HepG2 (cell line): ENCODE measurements at regions not wholly inside any gene's neighbourhood (a gene's known extent, or its start where the extent isn't known, plus 50 kb on each side); places are given as distances from the start of the nearest gene placed in this dataset.

Experiments
- ATAC-seq: fragments of 200-7000 bp; cut with Tn5 transposase; 3 replicates; pipeline ENCODE4 v1.9.1; 2020; ENCODE audit warnings: mild to moderate bottlenecking, moderate library complexity
- BruUV-seq: library from RNA; stranded (reverse); fragments of 400-500 nt; replicated peaks from 2 replicates; lab custom pipeline; 2021; lab: Mats Ljungman, UMichigan
- CTCF ChIA-PET: fragments of 300-600 bp; formaldehyde crosslinking; extraction: SDS; loops from one replicate; lab custom pipeline; 2021; ENCODE audit warnings: low total read pairs, inconsistent platforms, low intra/inter-chr PET ratio; lab: Yijun Ruan, JAX
- POLR2A ChIA-PET: fragments of 350-600 bp; sonication (Branson Sonifier 250); formaldehyde crosslinking; loops from one replicate; lab custom pipeline; 2020; ENCODE audit warnings: antibody characterized with exemption, inconsistent platforms; lab: Yijun Ruan, JAX
- DNase-seq: peaks from one replicate; pipeline ENCODE4 v3.0.0-alpha.2; 2015; ENCODE audit warnings: low spot score
- FAIRE-seq: peaks from 3 replicates; lab custom pipeline; 2011; peaks lifted over from hg19 to GRCh38; lab: Jason Lieb, UNC
- H2AFZ ChIP-seq: one replicate; pipeline ENCODE4 v1.6.1; 2011; ENCODE audit warnings: low read length, inconsistent platforms
- H3K27ac ChIP-seq: fragments of 300-600 bp; 3 replicates; pipeline ENCODE4 v1.8.0; 2011; ENCODE audit warnings: mixed run types, mild to moderate bottlenecking, mixed read lengths, low read length, inconsistent platforms; ENCODE audit not compliant: insufficient read depth; ENCODE audit errors: extremely low read length
- H3K27me3 ChIP-seq, 2 experiments: fragments of 200-600 bp in 1 of 2; 2 replicates in 1 of 2; 3 replicates in 1 of 2; pipeline versions ENCODE4 v1.6.0 to v1.8.0; 2011; ENCODE audit warnings: low read length in 2 of 2, mild to moderate bottlenecking in 2 of 2, moderate library complexity in 2 of 2, inconsistent platforms in 1 of 2; ENCODE audit not compliant: insufficient read depth in 2 of 2, control insufficient read depth in 1 of 2
- H3K36me3 ChIP-seq, 2 experiments: fragments of 200-600 bp in 1 of 2; replicated peaks in 1 of 2; 2 replicates in 1 of 2; 3 replicates in 1 of 2; pipeline versions ENCODE4 v1.5.1 to v1.8.0; 2011; ENCODE audit warnings: low read length in 2 of 2, inconsistent platforms in 1 of 2; ENCODE audit not compliant: insufficient read depth in 2 of 2, control insufficient read depth in 1 of 2
- H3K4me1 ChIP-seq: 2 replicates; pipeline ENCODE4 v1.5.1; 2012; ENCODE audit warnings: low read length, inconsistent platforms; ENCODE audit not compliant: insufficient read depth
- H3K4me2 ChIP-seq: 2 replicates; pipeline ENCODE4 v1.6.0; 2011; ENCODE audit warnings: low read depth, low read length, inconsistent platforms
- H3K4me3 ChIP-seq, 3 experiments: fragments of 200-600 bp in 1 of 3; sonication (generic), shearing (Covaris generic) in 1 of 3; replicated peaks in 1 of 3; 2 replicates each; pipeline ENCODE4 v1.5.1; 2011 to 2016; ENCODE audit warnings: low read length in 3 of 3, inconsistent platforms in 2 of 3, low read depth in 2 of 3, mild to moderate bottlenecking in 2 of 3, control low read depth in 1 of 3, mixed read lengths in 1 of 3; ENCODE audit not compliant: insufficient read depth in 1 of 3
- H3K79me2 ChIP-seq: one replicate; pipeline ENCODE4 v1.6.1; 2011; ENCODE audit warnings: low read length, inconsistent platforms; ENCODE audit not compliant: insufficient read depth
- H3K9ac ChIP-seq: 2 replicates; pipeline ENCODE4 v1.6.0; 2011; ENCODE audit warnings: mild to moderate bottlenecking, low read depth, low read length, inconsistent platforms; ENCODE audit not compliant: insufficient read depth
- H3K9me3 ChIP-seq: 2 replicates; pipeline ENCODE4 v1.5.1; 2012; ENCODE audit warnings: mild to moderate bottlenecking, low read length
- H4K20me1 ChIP-seq: 2 replicates; pipeline ENCODE4 v1.6.0; 2011; ENCODE audit warnings: inconsistent platforms, mild to moderate bottlenecking, low read length, moderate library complexity; ENCODE audit not compliant: insufficient read depth
- CBX2 ChIP-seq, 2 experiments: fragments of 200-600 bp in 1 of 2; sonication (generic); formaldehyde crosslinking in 1 of 2; IDR thresholded peaks; 2 replicates each; pipeline versions ENCODE4 v1.7.0 to v1.8.1; 2018 to 2022; ENCODE audit warnings: low read depth in 2 of 2, low read length in 1 of 2, mild to moderate bottlenecking in 1 of 2, missing genetic modification reagents in 1 of 2
- KDM1A ChIP-seq: IDR thresholded peaks from 2 replicates; pipeline ENCODE4 v1.6.1; 2016; ENCODE audit warnings: missing compliant biosample characterization
- KLF15 ChIP-seq: sonication (generic); formaldehyde crosslinking; IDR thresholded peaks from 2 replicates; pipeline ENCODE4 v1.8.1; 2023; ENCODE audit warnings: borderline replicate concordance, mild to moderate bottlenecking, inconsistent platforms, missing genetic modification reagents, mixed read lengths
- MED13 ChIP-seq: sonication (generic); formaldehyde crosslinking; IDR thresholded peaks from 2 replicates; pipeline ENCODE4 v1.5.0; 2020; ENCODE audit warnings: missing genetic modification reagents
- PHF21A ChIP-seq: sonication (generic); formaldehyde crosslinking; IDR thresholded peaks from 2 replicates; pipeline ENCODE4 v1.5.0; 2020; ENCODE audit warnings: mild to moderate bottlenecking, missing genetic modification reagents
- SMARCE1 ChIP-seq: fragments of 450-650 bp; IDR thresholded peaks from 2 replicates; pipeline ENCODE4 v1.6.1; 2017; ENCODE audit warnings: borderline replicate concordance
- SRY ChIP-seq: sonication (generic); formaldehyde crosslinking; IDR thresholded peaks from 2 replicates; pipeline ENCODE4 v1.8.0; 2022; ENCODE audit warnings: mild to moderate bottlenecking, missing genetic modification reagents
- SSRP1 ChIP-seq: IDR thresholded peaks from 2 replicates; pipeline ENCODE4 v1.6.1; 2016; ENCODE audit warnings: control low read depth
- ZNF235 ChIP-seq: sonication (generic); formaldehyde crosslinking; IDR thresholded peaks from 2 replicates; pipeline ENCODE4 v1.8.1; 2023; ENCODE audit warnings: mild to moderate bottlenecking, missing genetic modification reagents, borderline replicate concordance
- ZNF589 ChIP-seq: sonication (generic); formaldehyde crosslinking; conservative IDR thresholded peaks from 2 replicates; pipeline ENCODE4 v1.8.0; 2022; ENCODE audit warnings: mild to moderate bottlenecking, moderate library complexity, missing genetic modification reagents
- ZNF781 ChIP-seq: sonication (generic); formaldehyde crosslinking; IDR thresholded peaks from 2 replicates; pipeline ENCODE4 v1.5.1; 2020; ENCODE audit warnings: borderline replicate concordance, mild to moderate bottlenecking, missing genetic modification reagents; ENCODE audit errors: not compliant biosample characterization
- ZSCAN12 ChIP-seq: sonication (generic); formaldehyde crosslinking; IDR thresholded peaks from 2 replicates; pipeline ENCODE4 v1.9.0; 2021; ENCODE audit warnings: mild to moderate bottlenecking, missing genetic modification reagents
- WGBS: methylation state at CpG from one replicate; pipeline ENCODE4 v1.1.6; 2017; ENCODE audit warnings: low lambda C conversion rate; 5-methylcytosine and 5-hydroxymethylcytosine counted together
- in situ Hi-C: cut with HindIII; loops from 2 replicates; pipeline ENCODE4 v1.10.0; 2017; ENCODE audit warnings: low pct_unique_long_range_greater_than_20kb; ENCODE audit not compliant: extremely low pct_ligation_motif_present
- intact Hi-C: fragments of 100-400 bp; cut with micrococcal nuclease; formaldehyde crosslinking; loops from one replicate; pipeline ENCODE4 v1.10.0; 2022; ENCODE audit not compliant: unreplicated experiment
- TF ChIP-seq, protein P1 (sequence below): sonication (generic); formaldehyde crosslinking; IDR thresholded peaks from 2 replicates; pipeline ENCODE4 v1.5.0; 2020; ENCODE audit warnings: mild to moderate bottlenecking, missing genetic modification reagents
- TF ChIP-seq, protein P2 (sequence below): sonication (generic); IDR thresholded peaks from 2 replicates; pipeline ENCODE4 v1.6.1; 2016; ENCODE audit warnings: low read depth, borderline replicate concordance

GRCh38 chr6:141117874-141118273, 1014.9 kb upstream of the GJE1 start:
- CTCF ChIA-PET: no interaction called here
- FAIRE-seq: no peak
- no peak for ATAC-seq

DNA sequence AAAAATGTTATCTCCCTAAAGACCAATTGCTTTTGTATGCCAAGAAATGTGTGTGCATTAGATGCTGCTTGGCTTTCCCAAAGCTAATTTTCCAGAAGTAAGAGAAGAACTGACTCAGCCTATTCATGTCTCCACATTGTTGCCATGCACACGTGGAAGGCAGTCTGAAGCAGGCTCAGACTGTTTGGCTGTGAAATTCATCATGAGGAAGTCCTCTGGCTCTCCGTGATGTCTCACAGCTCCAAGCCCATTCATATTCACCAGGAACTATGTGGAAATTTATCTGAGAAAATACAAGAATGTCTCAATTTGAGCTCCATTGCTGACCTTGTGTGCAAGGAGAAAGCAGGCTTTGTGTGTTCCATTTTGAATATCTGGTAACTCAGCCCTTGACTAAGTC, 1022.2 kb upstream of the GJE1 start:
- Histone ChIP-seq H3K27me3 (no peaks in the 10 kb centered on the region; a peak in 1 of 5 replicates), H3K36me3 (no peaks in the 10 kb centered on the region), H3K9ac (no peak overlapping the region), H2AFZ (no peak overlapping the region), H3K9me3 (no peaks in the 10 kb centered on the region), H4K20me1 (no peaks in the 10 kb centered on the region), H3K4me3 (no peak overlapping the region), H3K27ac (no peak overlapping the region), H3K4me2 (no peak overlapping the region), H3K79me2 (no peaks in the 10 kb centered on the region), H3K4me1 (no peaks in the 10 kb centered on the region)
- intact Hi-C loops: no loop called here
- DNase-seq: no peak
- WGBS: 35% methylated on average over 2 of the region's 2 CpGs
- ATAC-seq: no peak
- no TSS peak for BruUV-seq
- CTCF ChIA-PET: no interaction called here
- FAIRE-seq: no peak
- in situ Hi-C loops: no loop called here
- POLR2A ChIA-PET: no interaction called here
- no peak for TF ChIP-seq ZNF235

More at GRCh38 chr6:141117874-141118273, 1014.9 kb upstream of the GJE1 start:
- no peak for DNase-seq
- H2AFZ ChIP-seq: no peak overlapping the region
- no peak for TF ChIP-seq KDM1A
- TF ChIP-seq ZSCAN12 (CRISPR knock-in tag): no peak
- TF ChIP-seq, protein P1, sequence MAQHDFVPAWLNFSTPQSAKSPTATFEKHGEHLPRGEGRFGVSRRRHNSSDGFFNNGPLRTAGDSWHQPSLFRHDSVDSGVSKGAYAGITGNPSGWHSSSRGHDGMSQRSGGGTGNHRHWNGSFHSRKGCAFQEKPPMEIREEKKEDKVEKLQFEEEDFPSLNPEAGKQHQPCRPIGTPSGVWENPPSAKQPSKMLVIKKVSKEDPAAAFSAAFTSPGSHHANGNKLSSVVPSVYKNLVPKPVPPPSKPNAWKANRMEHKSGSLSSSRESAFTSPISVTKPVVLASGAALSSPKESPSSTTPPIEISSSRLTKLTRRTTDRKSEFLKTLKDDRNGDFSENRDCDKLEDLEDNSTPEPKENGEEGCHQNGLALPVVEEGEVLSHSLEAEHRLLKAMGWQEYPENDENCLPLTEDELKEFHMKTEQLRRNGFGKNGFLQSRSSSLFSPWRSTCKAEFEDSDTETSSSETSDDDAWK: no peak
- no peak for TF ChIP-seq KLF15 (CRISPR knock-in tag)
- TF ChIP-seq CBX2 (IDR thresholded peaks at IDR 0.05; ENCODE audit: low read depth, low read length): no peak
- TF ChIP-seq CBX2 (CRISPR knock-in tag; IDR thresholded peaks at IDR 0.05; ENCODE audit: low read depth): no peak
- TF ChIP-seq ZNF781 (CRISPR knock-in tag): no peak
- TF ChIP-seq MED13: no peak
- no peak for TF ChIP-seq PHF21A (CRISPR knock-in tag)
- no peak for TF ChIP-seq SRY (CRISPR knock-in tag)
- no peak for TF ChIP-seq SSRP1 (CRISPR knock-in tag)
- no peak for TF ChIP-seq SMARCE1
- no peak for TF ChIP-seq ZNF589 (CRISPR knock-in tag)
- TF ChIP-seq, protein P2, sequence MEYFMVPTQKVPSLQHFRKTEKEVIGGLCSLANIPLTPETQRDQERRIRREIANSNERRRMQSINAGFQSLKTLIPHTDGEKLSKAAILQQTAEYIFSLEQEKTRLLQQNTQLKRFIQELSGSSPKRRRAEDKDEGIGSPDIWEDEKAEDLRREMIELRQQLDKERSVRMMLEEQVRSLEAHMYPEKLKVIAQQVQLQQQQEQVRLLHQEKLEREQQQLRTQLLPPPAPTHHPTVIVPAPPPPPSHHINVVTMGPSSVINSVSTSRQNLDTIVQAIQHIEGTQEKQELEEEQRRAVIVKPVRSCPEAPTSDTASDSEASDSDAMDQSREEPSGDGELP: no peak
- TF ChIP-seq, all 625 proteins: peak for 0
- Histone ChIP-seq H3K4me2 (no peak overlapping the region), H3K9me3 (no peaks in the 10 kb centered on the region), H3K27me3 (no peaks in the 10 kb centered on the region), H3K27ac (no peak overlapping the region), H3K79me2 (no peaks in the 10 kb centered on the region), H3K4me1 (no peaks in the 10 kb centered on the region), H4K20me1 (no peaks in the 10 kb centered on the region), H3K36me3 (no peaks in the 10 kb centered on the region), H3K9ac (no peak overlapping the region), H3K4me3 (no peak overlapping the region; a peak in 1 of 6 replicates)
- in situ Hi-C loops: no loop called here
- intact Hi-C loops: no loop called here
- BruUV-seq: no TSS peak
- POLR2A ChIA-PET: no interaction called here
